ENCODE measurements at regions not wholly inside any gene's neighbourhood (a gene's known extent, or its start where the extent isn't known, plus 50 kb on each side); places are given as distances from the start of the nearest gene placed in this dataset.
"Not testable (repeated sequence)": the region's sequence is repeated elsewhere in the genome, so short reads cannot be mapped to it uniquely, and the experiment has no call there.

DNA sequence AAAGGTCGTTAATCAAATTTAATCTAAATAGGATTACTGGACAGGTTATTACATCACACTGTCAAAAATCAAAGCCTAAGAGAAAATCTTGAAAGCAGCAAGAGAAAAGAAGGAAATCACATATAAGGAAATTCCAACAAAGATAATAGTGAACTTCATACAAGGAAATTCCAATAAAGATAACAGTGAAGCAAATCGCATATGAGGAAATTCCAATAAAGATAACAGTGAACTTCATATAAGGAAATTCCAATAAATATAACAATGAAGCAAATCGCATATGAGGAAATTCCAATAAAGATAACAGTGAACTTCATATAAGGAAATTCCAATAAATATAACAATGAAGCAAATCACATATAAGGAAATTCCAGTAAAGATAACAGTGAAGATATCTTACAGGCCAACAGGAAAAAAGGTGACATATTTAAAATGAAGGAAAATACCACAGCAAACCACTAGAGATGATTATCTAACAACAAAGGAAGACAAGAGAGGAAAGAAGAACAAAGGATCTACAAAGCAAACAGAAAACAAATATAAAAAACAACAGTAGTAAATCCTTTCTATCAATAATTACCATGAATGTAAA, 787.7 kb downstream of the CCDC85A start:
- no peak for DNase-seq (ENCODE audit: low read depth)

DNA sequence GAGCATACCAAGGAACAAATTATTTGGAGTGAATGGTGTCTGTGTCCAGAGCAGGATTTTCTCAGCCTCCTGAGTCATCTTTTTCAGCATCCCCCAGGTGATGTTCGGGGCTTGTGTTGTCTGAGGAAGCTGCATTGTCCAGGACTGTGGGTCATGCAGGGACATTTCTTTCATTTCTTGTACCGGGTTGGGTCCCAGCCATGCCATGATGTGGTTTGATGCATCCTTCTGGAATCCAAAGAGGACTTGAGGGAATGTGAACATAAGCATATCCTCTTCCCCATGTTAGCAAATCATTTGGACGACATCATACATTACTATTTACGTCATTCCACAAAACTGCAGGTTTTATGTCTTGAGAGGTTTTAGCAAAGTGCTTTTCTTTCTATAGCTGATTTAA, 797.8 kb downstream of the CCDC85A start:
- DNase-seq (ENCODE audit: low read depth) = no peak

DNA sequence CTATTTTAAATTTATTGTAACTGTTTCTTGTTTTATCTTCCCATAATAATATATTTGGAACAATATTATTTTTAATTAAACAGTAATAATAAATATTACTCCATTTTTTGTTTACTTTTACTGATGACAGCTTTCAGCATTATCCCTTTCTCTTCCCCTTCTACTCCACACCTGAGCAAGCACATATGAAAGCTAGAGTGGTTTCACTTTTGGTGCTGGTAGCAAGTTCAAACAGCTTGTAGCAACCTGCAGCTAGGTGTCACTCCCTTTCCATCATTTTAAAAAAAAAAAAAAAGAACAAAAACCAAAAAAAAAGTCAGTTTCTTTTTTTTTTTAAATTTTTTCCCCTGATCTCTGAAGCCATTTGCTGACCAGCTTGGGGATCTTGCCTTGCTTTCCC, 801.8 kb downstream of the CCDC85A start:
- DNase-seq (ENCODE audit: low read depth) = no peak

DNA sequence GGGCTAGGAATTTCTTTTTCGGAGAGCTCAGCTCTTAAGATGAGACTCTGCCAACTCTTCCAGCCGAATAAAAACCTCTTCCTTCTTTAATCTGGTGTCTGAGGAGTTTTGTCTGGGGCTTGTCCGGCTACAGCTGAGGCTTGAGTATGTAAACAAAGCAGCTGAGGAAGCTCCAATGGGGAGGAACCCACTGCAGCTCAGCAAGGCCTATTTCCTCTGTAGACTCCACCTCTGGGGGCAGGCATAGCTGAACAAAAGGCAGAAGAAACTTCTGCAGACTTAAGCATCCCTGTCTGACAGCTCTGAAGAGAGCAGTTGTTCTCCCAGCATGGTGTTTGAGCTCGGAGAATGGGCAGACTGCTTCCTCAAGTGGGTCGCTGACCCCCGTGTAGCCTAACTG, 838.7 kb downstream of the CCDC85A start:
- no peak for DNase-seq (ENCODE audit: low read depth)

DNA sequence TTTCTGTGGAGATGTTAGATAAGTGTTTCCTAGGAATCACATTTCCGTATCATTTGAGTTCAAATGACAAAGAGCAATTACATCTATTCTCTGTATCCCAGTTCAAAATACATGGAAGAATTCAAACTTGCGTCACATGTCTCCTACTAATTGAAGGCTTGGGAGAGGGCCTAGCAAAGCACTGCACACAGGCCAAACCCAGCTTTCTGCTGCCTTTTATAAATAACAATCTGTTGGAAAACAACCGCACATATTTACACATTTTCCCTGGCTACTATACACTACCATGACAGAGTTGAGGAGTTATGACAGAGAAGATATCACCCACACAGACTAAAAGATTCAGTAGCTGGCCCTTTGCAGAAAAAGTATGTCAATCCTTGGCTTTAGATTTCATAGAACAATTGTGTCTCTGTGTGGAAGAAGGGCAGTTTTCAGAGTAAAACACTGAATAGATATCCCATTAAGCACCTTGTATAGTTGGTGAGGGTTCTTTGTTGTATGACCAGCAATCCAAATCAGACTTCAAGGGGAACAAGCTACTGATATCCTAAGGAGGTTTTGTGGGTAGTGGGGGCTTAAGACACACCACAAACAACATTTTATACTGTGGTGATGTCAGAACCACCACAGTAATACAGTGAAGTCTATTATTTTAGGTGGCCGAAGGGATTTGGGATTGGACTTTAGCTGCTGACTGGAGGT, 861.3 kb downstream of the CCDC85A start:
- no peak for DNase-seq (ENCODE audit: low read depth)

DNA sequence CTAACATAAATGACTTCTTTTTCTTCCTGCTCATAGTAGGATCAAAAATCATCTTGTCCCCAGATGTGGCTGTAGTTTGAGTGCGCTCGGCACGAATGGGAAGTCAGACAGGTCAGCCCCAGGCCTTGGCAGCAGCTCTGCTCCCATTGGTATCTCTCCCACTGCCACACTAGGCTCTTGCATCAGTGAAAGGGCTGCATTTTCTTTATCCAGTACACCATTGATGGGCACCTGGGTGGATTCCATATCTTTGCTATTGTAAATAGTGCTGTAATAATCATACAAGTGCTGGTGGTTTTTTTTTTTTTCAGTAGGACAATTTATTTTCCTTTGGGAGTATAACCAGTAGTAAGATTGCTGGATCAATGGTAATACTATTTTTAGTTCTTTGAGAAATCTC, 865.5 kb downstream of the CCDC85A start:
- no peak for DNase-seq (ENCODE audit: low read depth)

DNA sequence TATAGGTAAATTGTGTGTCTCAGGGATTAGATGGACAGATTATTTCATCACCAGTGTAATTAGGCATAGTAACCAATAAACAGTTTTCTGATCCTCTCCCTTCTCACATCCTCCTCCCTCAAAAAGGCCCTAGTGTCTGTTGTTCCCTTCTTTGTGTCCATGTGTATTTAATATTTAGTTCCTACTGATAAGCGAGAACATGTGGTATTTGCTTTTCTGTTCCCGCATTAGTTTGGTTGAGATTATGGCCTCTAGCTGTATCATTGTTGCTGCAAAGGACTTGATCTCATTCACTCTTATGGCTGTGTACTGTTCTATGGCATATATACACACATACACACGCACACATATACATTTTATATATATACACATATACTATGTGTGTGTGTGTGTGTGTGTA, 866.2 kb downstream of the CCDC85A start:
- no peak for DNase-seq (ENCODE audit: low read depth)

DNA sequence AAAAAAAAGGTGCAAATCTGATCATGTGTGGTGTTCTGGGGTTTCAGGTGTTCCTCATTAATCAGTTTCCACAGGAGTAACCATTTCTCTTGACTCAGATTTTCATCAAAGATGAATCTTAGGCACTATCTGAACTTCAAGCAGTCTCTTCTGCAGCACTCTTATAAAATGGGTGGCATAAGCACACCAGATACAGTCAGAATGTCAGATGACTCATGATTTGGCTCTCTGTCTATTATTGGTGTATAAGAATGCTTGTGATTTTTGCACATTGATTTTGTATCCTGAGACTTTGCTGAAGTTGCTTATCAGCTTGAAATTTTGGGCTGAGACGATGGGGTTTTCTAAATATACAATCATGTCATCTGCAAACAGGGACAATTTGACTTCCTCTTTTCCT, 882.5 kb downstream of the CCDC85A start:
- DNase-seq (ENCODE audit: low read depth) = not testable (repeated sequence)

DNA sequence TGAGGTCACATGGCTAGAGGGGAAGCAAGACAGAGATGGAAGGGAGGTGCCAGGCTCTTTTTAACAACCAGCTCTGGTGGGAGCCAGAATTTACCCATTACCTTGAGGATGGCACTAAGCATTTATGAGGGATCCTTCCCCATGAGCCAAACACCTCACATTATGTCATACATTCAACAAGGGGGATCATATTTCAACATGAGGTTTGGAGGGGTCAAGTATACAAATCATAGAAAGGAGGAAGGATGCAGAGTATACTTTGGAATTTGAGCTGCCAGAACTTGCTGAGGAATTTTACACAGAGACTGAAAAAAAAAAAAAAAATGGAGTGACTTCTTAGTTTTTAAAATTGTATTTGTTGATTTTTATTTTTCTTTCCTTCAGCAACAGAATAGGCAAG, 891.4 kb downstream of the CCDC85A start:
- DNase-seq (ENCODE audit: low read depth) = no peak

DNA sequence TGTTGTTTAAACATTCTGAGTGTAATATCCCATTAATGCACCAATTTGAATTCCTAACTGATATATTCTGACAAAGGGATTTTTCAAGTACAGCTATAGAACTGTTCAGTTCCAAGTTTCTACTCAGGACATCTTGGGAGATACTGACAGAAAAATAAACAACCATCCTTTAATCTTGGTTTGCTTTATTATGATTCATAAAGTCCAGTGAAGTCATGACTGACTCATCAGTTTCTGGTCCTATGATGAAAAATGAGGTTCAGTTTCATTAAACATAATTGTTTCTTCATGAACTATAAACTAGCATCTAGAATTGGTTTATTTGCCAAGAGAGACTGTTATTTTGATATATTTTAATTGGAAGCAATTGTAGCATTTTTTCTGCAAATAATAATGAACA, 896.2 kb downstream of the CCDC85A start:
- DNase-seq (ENCODE audit: low read depth) = peak; percentile 2

DNA sequence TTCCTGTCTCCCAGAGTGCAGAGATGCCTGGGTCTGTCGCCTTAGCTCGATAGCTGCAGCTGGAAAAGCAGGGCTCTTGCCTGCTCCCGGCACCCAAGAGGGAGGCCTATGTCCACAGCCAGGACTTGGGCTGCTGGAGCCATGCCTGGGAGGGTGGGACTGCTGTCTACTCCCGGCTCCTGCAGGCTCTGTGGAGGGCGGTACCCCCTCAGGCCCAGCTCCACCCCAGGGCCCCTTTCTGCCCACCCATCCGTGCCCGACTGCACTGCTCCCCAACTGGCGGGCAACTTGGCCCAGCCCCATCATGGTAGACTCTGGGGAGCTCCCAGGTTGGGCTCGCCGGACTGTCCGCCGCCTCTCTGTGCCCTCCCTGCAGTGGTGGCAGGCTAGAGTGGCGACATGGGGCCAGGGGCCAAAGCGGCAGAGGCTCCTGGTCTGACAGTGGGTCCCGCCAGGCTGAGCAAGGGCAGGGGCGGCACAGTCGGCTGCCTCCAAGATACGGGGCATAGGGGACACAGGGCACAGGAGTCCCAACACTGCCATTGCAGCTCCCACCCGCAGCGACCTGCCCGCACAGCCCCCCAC, 901.0 kb downstream of the CCDC85A start:
- DNase-seq (ENCODE audit: low read depth) = no peak

DNA sequence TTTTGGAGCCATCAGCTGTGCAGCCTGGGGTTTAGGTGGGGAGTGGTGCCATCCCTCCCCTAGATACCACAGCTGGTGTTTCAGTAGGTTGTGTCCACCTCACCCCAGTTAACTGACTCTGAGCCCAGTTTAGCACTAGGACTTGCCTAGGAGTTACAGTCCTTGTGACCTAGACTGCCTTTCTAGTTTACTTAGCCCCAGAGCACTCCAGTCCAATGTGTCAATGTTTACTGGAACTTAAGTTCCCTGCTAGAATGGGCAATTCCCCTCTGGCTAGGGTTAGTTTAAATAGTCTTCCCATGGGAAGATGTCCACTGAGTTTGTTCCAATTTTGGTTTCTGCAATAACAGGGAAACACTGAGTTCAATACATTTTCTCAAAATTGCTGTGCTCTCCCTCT, 909.2 kb downstream of the CCDC85A start:
- no peak for DNase-seq (ENCODE audit: low read depth)

DNA sequence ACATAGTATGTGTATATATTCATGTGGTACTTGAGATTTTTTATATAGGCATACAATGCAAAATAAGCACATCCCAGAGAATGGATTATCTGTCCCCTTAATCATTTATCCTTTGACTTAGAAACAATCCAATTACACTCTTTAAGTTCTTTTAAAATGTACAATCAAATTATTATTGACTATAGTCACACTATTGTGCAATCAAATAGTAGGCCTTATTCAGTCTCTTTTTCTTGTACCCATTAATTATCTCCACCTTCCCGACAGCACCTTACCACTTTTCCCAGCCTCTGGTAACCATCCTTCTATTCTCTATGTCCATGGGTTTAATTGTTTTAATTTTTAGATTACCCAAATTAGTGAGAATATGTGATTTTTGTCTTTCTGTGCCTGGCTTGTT, 914.1 kb downstream of the CCDC85A start:
- no peak for DNase-seq (ENCODE audit: low read depth)

DNA sequence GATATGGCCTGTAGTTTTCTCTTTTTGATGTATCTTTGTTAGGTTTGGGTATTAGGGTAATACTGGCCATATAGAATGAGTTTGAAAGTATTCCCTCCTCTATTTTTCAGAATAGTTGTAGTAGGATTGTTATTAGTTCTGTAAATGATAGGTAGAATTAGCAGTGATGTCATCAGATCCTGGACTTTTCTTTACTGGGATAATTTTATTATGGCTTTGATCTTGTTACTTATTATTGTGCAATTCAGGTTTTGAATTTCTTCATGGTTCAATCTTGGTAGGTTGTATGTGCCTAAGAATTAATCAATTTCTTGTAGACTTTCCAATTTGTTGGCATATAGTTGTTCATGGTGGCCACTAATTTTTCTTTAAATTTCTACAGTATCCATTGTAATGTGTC, 916.6 kb downstream of the CCDC85A start:
- no peak for DNase-seq (ENCODE audit: low read depth)

DNA sequence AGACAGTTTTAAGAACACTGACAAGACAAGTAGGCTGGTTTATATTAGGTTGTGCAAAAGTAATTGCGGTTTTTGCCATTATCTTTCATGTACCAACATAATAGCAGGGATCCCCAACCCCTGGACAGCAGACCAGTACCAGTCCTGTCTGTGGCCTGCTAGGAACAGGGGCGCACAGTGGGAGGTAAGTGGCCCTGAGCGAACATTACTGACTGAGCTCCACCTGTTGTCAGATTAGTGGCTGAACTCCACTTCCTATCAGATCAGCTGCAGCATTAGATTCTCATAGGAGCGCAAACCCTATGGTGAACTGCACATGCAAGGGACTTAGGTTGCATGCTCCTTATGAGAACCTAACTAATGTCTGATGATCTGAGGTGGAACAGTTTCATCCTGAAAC, 921.9 kb downstream of the CCDC85A start:
- no peak for DNase-seq (ENCODE audit: low read depth)

DNA sequence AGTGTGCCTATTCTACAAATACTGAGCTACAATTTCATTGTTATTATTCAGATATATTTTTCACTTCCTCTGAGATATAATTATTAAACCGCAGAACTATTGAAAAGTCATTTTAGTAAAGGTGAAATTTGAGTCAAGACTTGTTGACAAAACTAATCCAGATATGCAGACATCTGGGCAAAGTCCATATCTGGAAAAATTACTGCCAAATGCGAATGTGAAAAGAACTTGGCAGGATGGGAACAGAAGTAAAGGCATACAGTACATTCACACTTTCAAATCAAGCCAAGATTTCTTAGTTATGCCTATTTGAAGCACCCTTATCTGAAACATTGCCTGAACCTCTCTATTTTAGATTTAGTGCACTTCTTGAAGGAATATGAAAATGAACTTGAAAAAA, 923.6 kb downstream of the CCDC85A start:
- DNase-seq (ENCODE audit: low read depth) = no peak

DNA sequence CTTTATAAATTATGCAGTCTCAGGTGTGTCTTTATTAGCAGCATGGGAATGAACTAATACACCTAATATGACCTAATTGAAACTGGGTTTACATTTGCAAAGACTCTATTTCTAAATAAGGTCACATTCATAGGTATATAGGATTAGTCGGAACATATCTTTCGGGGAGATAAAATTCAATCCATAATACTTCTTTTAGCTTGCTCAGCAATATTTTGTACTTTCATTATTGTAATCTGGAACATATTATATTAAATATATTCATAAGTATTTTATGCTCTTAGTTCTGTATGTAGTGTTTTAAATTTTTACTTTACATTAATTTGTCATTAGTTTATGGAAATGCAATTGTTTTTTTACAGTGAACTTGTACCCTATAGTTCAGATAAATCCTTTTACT, 927.7 kb downstream of the CCDC85A start:
- no peak for DNase-seq (ENCODE audit: low read depth)

DNA sequence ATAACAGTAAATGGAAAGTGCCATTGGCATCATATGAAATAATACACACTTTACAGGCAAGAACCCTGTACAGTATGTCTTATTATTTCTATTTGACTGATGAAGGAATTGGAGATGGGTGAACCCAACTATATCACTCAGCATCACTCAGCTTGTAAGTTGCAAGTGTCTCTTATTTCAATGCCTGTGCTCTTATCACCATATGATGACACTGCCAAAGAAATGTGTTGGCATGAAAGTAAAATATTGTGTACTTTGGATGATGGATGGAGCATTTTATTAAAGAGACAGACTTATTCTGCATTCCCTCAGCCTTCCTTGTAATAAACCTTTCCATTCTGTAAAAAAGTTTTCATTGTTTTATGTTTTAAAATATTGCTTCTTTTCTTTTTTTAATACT, 927.5 kb upstream of the VRK2 start:
- DNase-seq (ENCODE audit: low read depth) = no peak

DNA sequence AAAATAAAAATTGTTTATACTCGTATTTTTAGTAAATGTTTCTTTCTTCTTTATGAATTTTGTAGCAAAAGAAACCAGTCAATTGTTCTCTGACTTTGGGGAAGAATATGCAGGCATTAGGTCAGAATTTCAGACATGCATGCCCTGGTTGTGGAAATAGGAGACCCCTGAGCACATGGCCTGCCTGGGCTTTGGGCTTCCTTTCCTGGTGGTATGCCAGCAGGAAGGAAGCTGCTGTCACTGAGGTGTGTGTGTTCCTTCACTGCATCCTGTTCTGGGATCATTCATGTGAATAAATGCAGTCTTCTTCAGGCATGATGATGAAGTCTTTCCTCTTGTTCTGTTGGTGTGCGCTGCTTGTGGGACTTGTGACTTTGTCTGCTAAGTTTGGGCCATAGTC, 920.2 kb upstream of the VRK2 start:
- no peak for DNase-seq (ENCODE audit: low read depth)

DNA sequence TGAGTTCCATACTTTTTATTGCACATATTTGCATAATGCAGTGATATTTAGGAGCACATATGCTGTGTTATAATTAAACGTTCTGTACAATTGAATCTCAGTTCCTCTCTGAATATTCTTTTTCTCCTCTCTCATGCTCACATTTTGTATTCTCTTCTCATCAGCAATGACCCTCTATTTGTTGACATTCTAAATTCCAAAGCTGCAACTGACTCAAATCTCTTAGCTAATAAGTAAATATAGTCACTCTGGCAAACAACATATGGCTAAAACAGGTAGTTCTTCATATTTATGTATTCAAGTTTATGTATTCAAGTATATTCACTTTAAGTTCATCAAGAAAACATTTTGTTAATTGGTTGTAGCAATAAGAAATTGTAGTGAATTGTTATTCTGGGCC, 907.4 kb upstream of the VRK2 start:
- DNase-seq (ENCODE audit: low read depth) = no peak

DNA sequence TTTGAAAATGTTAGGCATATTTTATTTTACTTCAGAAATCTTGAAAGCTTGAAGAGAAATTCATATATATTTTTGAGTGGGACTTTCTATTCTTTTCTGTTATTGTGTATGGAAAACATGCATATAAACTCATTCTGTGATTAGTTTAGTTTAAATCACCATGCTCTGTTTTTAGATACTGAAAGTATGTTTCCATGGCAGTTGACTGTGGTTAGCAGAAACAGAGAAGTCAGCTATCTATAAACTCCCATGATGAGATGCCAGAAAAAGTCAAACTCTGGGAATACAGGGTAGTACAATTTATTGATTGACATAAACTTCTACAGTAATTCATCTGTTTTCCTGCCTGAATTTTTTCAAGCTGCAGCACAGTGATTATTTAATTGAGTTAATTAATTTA, 905.3 kb upstream of the VRK2 start:
- no peak for DNase-seq (ENCODE audit: low read depth)

DNA sequence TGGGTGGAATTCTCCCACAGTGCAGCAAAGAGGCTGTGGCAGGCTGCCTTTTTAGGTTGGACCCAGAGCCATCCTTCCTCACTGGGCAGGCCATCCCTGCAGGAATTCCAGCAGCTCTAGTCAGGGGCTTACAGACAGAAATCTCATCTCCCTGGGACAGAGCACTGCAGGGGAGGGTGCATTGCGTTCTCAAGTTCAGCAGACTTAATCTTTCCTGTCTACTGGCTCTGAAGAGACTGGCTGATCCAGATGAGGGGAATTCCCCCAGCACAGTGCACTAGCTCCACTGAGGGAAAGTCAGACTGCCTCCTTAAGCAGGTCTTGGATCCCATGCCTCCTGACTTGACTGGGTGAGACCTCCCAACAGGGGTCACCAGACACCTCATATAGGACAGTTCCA, 899.7 kb upstream of the VRK2 start:
- no peak for DNase-seq (ENCODE audit: low read depth)

DNA sequence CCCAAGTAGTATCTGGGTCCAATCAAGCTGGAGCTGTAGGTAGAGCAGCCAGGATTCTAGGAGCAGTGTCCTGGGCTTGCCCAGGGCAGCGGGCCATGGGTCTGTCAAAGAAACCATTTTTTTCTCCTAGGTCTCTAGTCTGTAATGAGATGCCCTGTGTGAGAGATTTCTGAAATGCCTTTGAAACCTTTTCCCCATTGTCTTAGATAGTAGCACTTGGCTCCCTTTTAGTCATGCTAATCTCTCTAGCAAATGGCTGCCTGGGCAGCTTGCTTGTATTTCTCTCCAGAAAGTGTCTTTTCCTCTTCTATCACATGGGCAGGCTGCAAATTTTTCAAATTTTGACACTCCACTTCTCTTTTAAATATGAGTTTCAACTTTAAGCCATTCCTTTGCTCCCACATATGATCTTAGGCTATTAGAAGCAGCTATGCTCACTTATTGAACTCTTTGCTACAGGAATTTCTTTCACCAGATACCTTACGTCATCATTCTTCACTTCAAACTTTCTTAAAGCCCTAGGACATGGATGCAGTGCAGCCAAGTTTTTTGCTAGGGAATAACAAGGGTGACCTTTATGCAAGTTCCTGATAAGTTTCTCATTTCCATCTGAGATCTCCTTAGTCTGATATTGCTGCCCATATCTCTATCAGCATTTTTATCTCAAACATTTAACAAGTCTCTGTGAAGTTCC, 890.2 kb upstream of the VRK2 start:
- no peak for DNase-seq (ENCODE audit: low read depth)

Data from RPMI7951 (cell line).